ENCODE measurements at regions not wholly inside any gene's neighbourhood (a gene's known extent, or its start where the extent isn't known, plus 50 kb on each side); places are given as distances from the start of the nearest gene placed in this dataset.

DNA sequence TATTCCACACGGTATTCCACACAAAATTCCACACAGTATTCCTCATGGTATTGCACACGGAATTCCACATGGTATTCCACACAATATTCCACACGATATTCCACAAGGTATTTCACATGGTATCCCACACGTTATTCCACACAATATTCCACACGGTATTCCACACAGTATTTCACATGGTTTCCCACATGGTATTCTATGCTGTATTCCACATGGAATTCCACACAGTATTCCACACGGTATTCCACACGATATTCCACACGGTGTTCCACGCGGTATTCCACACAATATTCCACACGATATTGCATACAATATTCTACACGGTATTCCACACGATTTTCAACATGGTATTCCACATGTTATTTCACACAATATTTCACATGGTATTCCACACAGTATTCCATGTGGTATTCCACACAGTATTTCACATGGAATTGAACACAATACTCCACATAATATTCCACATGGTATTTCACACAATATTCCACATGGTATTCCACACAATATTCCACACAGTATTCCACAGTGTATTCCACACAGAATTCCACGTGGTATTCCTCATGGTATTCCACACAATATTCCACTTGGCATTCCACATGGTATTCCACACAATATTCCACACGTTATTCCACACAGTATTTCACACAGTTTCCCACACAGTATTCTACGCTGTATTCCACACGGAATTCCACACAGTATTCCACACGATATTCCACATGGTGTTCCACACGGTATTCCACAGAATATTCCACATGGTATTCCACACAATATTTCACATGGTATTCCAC, 136.0 kb upstream of the CHST15 start:
- DNase-seq (ENCODE audit: low spot score) = no peak
- TF ChIP-seq, protein P1, sequence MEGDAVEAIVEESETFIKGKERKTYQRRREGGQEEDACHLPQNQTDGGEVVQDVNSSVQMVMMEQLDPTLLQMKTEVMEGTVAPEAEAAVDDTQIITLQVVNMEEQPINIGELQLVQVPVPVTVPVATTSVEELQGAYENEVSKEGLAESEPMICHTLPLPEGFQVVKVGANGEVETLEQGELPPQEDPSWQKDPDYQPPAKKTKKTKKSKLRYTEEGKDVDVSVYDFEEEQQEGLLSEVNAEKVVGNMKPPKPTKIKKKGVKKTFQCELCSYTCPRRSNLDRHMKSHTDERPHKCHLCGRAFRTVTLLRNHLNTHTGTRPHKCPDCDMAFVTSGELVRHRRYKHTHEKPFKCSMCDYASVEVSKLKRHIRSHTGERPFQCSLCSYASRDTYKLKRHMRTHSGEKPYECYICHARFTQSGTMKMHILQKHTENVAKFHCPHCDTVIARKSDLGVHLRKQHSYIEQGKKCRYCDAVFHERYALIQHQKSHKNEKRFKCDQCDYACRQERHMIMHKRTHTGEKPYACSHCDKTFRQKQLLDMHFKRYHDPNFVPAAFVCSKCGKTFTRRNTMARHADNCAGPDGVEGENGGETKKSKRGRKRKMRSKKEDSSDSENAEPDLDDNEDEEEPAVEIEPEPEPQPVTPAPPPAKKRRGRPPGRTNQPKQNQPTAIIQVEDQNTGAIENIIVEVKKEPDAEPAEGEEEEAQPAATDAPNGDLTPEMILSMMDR (IDR thresholded peaks at IDR 0.05) = no peak
- no peak overlapping the region for H3K4me3 ChIP-seq
- no peak overlapping the region for H3K27ac ChIP-seq

DNA sequence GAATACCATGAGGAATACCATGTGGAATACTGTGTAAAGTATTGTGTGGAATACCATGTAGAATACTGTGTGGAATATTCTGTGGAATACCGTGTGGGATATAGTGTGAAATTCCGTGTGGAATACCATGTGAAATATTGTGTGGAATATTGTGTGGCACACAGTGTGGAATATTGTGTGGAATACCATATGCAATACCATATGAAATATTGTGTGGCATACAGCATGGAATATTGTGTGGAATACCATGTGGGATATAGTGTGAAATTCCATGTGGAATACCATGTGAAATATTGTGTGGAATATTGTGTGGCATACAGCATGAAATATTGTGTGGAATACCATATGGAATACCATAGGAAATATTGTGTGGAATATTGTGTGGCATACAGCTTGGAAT, 135.1 kb upstream of the CHST15 start:
- Histone ChIP-seq H3K4me3 (no peak overlapping the region), H3K27ac (no peak overlapping the region)
- TF ChIP-seq, protein P1 (IDR thresholded peaks at IDR 0.05) = no peak
- DNase-seq (ENCODE audit: low spot score) = no peak

DNA sequence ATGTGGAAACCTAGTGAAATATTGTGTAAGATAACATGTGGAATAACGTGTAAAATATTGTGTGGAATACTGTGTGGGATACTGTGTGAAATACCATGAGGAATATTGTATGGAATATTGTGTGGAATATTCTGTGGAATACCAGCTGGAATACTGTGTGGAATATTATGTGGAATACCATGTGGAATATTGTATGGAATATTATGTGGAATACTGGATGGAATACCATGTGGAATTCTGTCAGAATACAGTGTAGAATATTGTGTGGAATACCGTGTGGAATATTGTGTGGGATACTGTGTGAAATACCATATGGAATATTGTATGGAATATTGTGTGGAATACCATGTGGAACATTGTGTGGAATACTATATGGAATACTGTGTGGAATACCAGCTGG, 134.6 kb upstream of the CHST15 start:
- no peak for DNase-seq (ENCODE audit: low spot score)
- H3K27ac ChIP-seq = no peak overlapping the region
- TF ChIP-seq, protein P1 (IDR thresholded peaks at IDR 0.05) = no peak
- no peak overlapping the region for H3K4me3 ChIP-seq

DNA sequence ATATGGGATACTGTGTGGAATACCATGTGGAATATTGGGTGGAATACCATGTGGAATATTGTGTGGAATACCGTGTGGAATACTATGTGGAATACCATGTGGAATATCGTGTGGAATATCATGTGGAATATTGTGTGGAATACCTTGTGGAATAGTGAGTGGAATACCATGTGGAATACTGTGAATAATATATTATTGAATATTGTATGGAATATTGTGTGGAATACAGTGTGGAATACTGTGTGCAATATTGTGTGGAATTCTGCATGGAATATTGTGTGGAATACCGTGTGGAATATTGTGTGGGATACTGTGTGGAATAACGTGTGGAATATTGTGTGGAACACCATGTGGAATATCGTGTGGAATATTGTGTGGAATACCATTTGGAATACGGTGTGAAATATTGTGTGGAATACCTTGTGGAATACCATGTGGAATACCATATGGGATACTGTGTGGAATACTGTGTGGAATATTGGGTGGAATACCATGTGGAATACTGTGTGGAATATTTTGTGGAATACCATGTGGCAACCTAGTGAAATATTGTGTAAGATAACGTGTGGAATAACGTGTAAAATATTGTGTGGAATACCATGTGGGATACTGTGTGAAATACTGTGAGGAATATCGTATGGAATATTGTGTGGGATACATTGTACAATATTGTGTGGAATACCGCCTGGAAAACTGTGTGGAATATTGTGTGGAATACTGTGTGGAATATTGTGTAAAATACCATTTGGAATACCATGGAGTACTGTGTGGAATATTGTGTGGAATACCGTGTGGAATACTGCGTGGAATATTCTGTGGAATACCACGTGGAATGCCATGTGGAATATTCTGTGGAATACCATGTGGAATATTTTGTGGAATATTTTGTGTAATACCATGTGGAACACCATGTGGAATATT, 133.9 kb upstream of the CHST15 start:
- TF ChIP-seq, protein P1 (IDR thresholded peaks at IDR 0.05) = no peak
- no peak for DNase-seq (ENCODE audit: low spot score)
- no peak overlapping the region for H3K27ac ChIP-seq
- no peak overlapping the region for H3K4me3 ChIP-seq

DNA sequence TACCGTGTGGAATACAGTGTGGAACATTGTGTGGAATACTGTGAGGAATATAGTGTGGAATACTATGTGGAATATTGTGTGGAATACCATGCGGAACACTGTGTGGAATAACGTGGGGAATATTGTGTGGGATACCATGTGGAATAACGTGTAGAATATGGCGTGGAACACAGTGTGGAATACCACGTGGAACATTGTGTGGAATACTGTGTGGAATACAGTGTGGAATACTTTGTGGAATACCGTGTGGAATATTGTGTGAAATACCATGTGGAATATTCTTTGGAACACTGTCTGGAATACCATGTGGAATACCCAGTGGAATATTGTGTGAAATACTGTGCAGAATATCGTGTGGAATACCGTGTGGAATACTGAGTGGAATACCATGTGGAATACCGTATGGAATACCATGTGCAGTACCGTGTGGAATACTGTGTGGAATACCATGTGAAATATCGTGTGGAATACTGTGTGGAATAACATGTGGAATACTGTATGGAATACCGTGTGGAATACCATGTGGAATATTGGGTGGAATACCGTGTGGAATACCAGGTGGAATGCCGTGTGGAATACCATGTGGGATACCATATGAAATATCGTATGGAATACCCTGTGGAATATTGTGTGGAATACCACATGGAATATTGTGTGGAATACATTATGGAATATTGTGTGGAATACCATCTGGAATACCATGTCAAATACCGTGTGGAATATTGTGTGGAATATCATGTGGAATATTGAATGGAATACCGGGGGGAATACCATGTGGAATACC, 133.1 kb upstream of the CHST15 start:
- H3K4me3 ChIP-seq = no peak overlapping the region
- DNase-seq (ENCODE audit: low spot score) = no peak
- TF ChIP-seq, protein P1 (IDR thresholded peaks at IDR 0.05) = no peak
- H3K27ac ChIP-seq = peak overlapping the region in 1 of 2 donors; percentile 91

DNA sequence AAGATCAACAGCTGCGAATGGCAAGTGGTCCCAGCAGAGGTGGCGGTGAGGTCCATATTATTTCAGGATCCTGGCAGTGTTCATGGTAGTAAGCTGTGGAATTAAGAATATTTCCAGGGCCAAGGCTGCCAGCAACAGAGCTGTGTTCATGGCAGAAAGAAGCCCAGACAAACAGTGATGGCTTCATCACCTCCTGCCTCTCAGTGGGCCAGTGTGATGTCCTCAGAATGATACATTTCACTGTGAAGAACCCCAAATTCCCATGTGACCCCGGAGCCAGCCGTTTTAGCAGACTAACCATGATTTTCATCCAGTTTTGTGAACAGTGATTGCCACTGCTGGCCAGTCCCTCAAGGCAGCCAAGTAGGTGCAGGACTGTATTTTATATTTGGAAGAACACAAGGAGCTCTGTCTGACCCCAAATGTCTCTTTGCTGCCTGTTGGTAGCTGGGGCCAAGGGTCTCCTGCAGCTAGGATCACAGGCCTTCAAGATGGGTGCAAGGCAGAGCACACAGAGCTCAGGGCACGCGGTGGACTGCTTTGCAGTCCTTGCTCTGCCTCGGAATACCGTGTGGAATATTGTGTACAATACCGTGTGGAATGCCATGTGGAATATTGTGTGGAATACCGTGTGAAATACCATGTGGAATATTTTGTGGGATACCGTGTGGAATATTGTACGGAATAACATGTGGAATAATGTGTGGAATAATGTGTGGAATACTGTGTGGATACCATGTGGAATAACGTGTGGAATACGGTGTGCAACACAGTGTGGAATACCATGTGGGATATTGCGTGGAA, 132.3 kb upstream of the CHST15 start:
- H3K27ac ChIP-seq = peak overlapping the region; percentile 75 to 91
- DNase-seq (ENCODE audit: low spot score) = peak; percentile 70
- TF ChIP-seq, protein P1 (IDR thresholded peaks at IDR 0.05) = no peak

More for the DNA sequence above, 132.3 kb upstream of the CHST15 start:
- peak overlapping the region; percentile 9 for H3K4me3 ChIP-seq

Data from coronary artery (tissue), 2 donors.